ENCODE measurements at regions not wholly inside any gene's neighbourhood (a gene's known extent, or its start where the extent isn't known, plus 50 kb on each side); places are given as distances from the start of the nearest gene placed in this dataset.

DNA sequence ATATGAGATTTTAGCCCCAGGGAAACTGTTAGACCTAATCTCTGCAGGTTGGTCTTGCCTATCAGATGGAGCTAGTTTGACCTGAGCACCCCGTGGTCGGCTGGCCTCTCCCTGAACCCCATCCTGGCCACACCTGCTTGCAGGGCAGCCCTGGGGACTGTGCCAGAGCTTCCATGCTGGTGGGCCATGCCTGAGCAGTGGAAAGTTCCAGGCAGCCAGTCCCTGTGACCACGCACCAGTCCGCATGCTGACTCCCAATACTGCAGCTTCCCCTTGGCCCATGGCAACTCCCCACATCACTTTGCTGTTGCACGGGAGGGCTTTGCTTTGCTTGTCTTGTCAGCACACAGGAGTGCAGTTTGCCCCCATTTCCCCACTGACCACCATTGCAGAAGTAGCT, 427.8 kb upstream of the SEMA3D start:
- ATAC-seq, result no peak

DNA sequence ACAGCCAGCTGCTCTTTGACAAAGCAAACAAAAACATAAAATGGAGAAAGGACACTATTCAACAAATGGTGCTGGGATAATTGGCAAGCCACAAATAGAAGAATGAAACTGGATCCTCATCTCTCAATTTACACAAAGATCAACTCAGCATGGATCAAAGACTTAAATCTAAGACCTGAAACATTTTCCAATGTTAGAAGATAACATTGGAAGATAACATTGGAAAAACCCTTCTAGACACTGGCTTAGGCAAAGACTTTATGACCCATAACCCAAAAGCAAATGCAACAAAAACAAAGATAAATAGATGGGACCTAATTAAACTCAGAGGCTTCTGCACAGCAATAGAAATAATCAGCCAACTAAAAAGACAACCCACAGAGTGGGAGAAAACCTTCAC, 425.7 kb upstream of the SEMA3D start:
- no peak for DNase-seq
- H3K4me3 ChIP-seq, result no peak overlapping the region
- intact Hi-C loops (cut with DNase I), result no loop called here
- no peak for ATAC-seq
- no peaks in the 10 kb centered on the region for H3K36me3 ChIP-seq (ENCODE audit: insufficient read depth in 1 of 2, low read depth in 1 of 2)
- TF ChIP-seq, protein P1, sequence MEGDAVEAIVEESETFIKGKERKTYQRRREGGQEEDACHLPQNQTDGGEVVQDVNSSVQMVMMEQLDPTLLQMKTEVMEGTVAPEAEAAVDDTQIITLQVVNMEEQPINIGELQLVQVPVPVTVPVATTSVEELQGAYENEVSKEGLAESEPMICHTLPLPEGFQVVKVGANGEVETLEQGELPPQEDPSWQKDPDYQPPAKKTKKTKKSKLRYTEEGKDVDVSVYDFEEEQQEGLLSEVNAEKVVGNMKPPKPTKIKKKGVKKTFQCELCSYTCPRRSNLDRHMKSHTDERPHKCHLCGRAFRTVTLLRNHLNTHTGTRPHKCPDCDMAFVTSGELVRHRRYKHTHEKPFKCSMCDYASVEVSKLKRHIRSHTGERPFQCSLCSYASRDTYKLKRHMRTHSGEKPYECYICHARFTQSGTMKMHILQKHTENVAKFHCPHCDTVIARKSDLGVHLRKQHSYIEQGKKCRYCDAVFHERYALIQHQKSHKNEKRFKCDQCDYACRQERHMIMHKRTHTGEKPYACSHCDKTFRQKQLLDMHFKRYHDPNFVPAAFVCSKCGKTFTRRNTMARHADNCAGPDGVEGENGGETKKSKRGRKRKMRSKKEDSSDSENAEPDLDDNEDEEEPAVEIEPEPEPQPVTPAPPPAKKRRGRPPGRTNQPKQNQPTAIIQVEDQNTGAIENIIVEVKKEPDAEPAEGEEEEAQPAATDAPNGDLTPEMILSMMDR (IDR thresholded peaks at IDR 0.05), result no peak
- H3K9me3 ChIP-seq, result no peaks in the 10 kb centered on the region
- no peak overlapping the region for H3K27ac ChIP-seq
- H3K27me3 ChIP-seq (ENCODE audit: insufficient read depth in 3 of 3, low read length in 2 of 3), result no peaks in the 10 kb centered on the region
- no peaks in the 10 kb centered on the region for H3K4me1 ChIP-seq

More for the DNA sequence above, 427.8 kb upstream of the SEMA3D start:
- WGBS, 3 donors, result 94 to 97% (median 95%) methylated on average over 5 of the region's 5 CpGs
- H3K36me3 ChIP-seq (ENCODE audit: insufficient read depth in 1 of 2, low read depth in 1 of 2), result no peaks in the 10 kb centered on the region
- H3K4me1 ChIP-seq, result no peaks in the 10 kb centered on the region
- DNase-seq, result no peak
- H3K27me3 ChIP-seq (ENCODE audit: insufficient read depth in 3 of 3, low read length in 2 of 3), result no peaks in the 10 kb centered on the region
- intact Hi-C loops (cut with DNase I), result no loop called here
- TF ChIP-seq, protein P1 (IDR thresholded peaks at IDR 0.05), result no peak
- H3K4me3 ChIP-seq, result no peak overlapping the region
- H3K9me3 ChIP-seq, result no peaks in the 10 kb centered on the region
- H3K27ac ChIP-seq, result no peak overlapping the region

DNA sequence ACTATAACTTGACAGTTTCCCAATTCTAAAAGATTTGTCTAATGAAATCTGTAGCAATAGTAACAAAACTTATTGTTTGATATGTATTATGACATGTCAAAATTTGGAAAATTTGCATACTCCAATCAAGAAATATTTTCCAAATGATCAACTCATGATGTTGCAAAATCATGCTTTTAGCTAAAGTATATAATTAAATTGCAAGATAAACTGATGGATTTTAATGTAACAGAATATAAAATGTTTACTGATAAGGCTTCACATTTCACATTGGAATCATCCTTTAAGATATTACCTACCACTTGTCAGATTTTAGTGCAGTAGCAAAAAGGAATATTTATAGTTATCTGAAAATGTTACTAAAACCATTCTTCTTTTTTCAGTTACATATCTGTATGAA, 421.9 kb upstream of the SEMA3D start:
- H3K27ac ChIP-seq, result no peak overlapping the region
- no peak for DNase-seq
- no peaks in the 10 kb centered on the region for H3K4me1 ChIP-seq
- no peak overlapping the region for H3K4me3 ChIP-seq
- ATAC-seq, result no peak
- H3K9me3 ChIP-seq, result no peaks in the 10 kb centered on the region
- no peaks in the 10 kb centered on the region for H3K36me3 ChIP-seq (ENCODE audit: insufficient read depth in 1 of 2, low read depth in 1 of 2)
- no peaks in the 10 kb centered on the region for H3K27me3 ChIP-seq (ENCODE audit: insufficient read depth in 3 of 3, low read length in 2 of 3)
- intact Hi-C loops (cut with DNase I), result no loop called here
- TF ChIP-seq, protein P1 (IDR thresholded peaks at IDR 0.05), result no peak

DNA sequence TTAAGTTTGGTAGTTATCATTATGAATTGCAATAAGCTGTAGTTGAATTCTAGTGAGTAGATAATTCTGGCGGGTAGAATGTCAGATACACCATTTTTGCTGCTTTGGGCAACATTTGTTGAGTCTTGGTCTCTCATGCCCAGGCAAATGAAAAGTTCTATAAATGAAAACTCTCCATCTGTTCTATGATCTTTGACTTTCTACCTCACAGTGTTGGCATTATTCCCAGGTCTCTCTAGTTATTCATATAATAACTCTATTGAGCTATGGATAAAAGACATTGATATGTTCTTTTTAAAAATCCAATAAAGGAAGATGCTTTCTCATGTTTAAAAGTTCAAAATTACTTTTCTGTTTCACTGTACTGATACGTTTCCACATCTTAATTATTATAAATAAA, 415.3 kb upstream of the SEMA3D start:
- 42 to 58% (median 51%) methylated on average over 2 of the region's 2 CpGs for WGBS, 3 donors
- TF ChIP-seq, protein P1 (IDR thresholded peaks at IDR 0.05), result no peak
- no peaks in the 10 kb centered on the region for H3K36me3 ChIP-seq (ENCODE audit: insufficient read depth in 1 of 2, low read depth in 1 of 2)
- H3K27me3 ChIP-seq (ENCODE audit: insufficient read depth in 3 of 3, low read length in 2 of 3), result no peaks in the 10 kb centered on the region
- DNase-seq (no peak), ATAC-seq (no peak)
- no peak overlapping the region for H3K4me3 ChIP-seq
- H3K27ac ChIP-seq, result no peak overlapping the region
- H3K4me1 ChIP-seq, result no peaks in the 10 kb centered on the region
- no peaks in the 10 kb centered on the region for H3K9me3 ChIP-seq
- intact Hi-C loops (cut with DNase I), result no loop called here

DNA sequence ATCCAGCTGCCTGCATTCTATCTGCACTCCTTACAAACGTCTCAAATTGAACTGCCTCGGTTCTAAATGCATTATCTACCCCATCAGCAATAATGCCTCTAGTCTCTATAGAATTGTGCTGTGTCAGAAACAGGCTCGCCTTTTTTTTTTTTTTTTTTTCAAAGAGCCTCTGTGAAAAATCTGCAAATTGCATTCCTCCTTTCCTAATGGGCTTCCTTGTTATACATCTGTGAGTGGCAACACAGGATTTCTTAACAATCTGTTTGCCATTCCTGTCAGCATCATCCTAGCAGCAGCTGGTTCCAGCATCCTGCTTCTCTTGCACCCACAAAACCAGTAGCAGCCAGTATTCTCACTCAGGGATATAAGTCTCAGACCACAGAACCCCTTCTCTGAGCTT, 413.5 kb upstream of the SEMA3D start:
- Histone ChIP-seq H3K27ac (no peak overlapping the region), H3K9me3 (no peaks in the 10 kb centered on the region), H3K27me3 (ENCODE audit: insufficient read depth in 3 of 3, low read length in 2 of 3) (no peaks in the 10 kb centered on the region), H3K4me1 (no peaks in the 10 kb centered on the region), H3K4me3 (no peak overlapping the region), H3K36me3 (ENCODE audit: insufficient read depth in 1 of 2, low read depth in 1 of 2) (no peaks in the 10 kb centered on the region)
- TF ChIP-seq, protein P1 (IDR thresholded peaks at IDR 0.05), result no peak
- intact Hi-C loops (cut with DNase I), result no loop called here
- ATAC-seq (no peak), DNase-seq (no peak)
- WGBS, 3 donors, result 6 to 15% (median 11%) methylated on average over 3 of the region's 3 CpGs

All from psoas muscle (tissue), 7 donors.